Ishikawa (cell line): ENCODE measurements at regions not wholly inside any gene's neighbourhood (a gene's known extent, or its start where the extent isn't known, plus 50 kb on each side); places are given as distances from the start of the nearest gene placed in this dataset.

Experiments used
- CEBPB ChIP-seq: IDR thresholded peaks from 2 replicates; pipeline ENCODE4 v1.6.1; 2012
- CREB1 ChIP-seq: IDR thresholded peaks from 2 replicates; pipeline ENCODE4 v1.6.1; 2012; ENCODE audit warnings: low read depth
- EGR1 ChIP-seq: IDR thresholded peaks from 2 replicates; pipeline ENCODE4 v1.6.1; 2012
- EP300 ChIP-seq: IDR thresholded peaks from 2 replicates; pipeline ENCODE4 v1.6.1; 2012; ENCODE audit warnings: borderline replicate concordance
- MAX ChIP-seq: IDR thresholded peaks from 2 replicates; pipeline ENCODE4 v1.6.1; 2012
- NFIC ChIP-seq: IDR thresholded peaks from 2 replicates; pipeline ENCODE4 v1.6.1; 2012
- RAD21 ChIP-seq: IDR thresholded peaks from 2 replicates; pipeline ENCODE4 v1.6.1; 2012; ENCODE audit warnings: low read depth
- REST ChIP-seq: IDR thresholded peaks from 2 replicates; pipeline ENCODE4 v1.6.1; 2012; ENCODE audit warnings: low read depth, mild to moderate bottlenecking
- TAF1 ChIP-seq: IDR thresholded peaks from 2 replicates; pipeline ENCODE4 v1.6.1; 2012; ENCODE audit warnings: low read depth, mild to moderate bottlenecking
- TEAD4 ChIP-seq: IDR thresholded peaks from 2 replicates; pipeline ENCODE4 v1.6.1; 2012
- YY1 ChIP-seq: IDR thresholded peaks from 2 replicates; pipeline ENCODE4 v1.6.1; 2012; ENCODE audit warnings: low read depth
- ZBTB7A ChIP-seq: IDR thresholded peaks from 2 replicates; pipeline ENCODE4 v1.6.1; 2012; ENCODE audit warnings: low read depth

- TF ChIP-seq EP300: no peak
- TF ChIP-seq CEBPB: no peak
- TF ChIP-seq MAX: no peak
- no peak for TF ChIP-seq YY1
- no peak for TF ChIP-seq REST
- no peak for TF ChIP-seq NFIC
- no peak for TF ChIP-seq TEAD4
- TF ChIP-seq ZBTB7A: no peak
- TF ChIP-seq TAF1: no peak
- TF ChIP-seq EGR1: no peak
- TF ChIP-seq RAD21: no peak
- no peak for TF ChIP-seq CREB1
Measured at GRCh38 chr5:3092664-3093063, 341.2 kb upstream of the IRX2 start.
